Left forelimb (tissue), 1 donor: ENCODE measurements at regions not wholly inside any gene's neighbourhood (a gene's known extent, or its start where the extent isn't known, plus 50 kb on each side); places are given as distances from the start of the nearest gene placed in this dataset.
"Not testable (repeated sequence)": the region's sequence is repeated elsewhere in the genome, so short reads cannot be mapped to it uniquely, and the experiment has no call there.

Source experiments
- DNase-seq: peaks from one replicate; pipeline ENCODE4 v3.0.0-alpha.2; 2018; ENCODE audit warnings: low spot score

GRCh38 chr4:28482580-28483270, 1622.1 kb downstream of the STIM2 start:
- DNase-seq: no peak

GRCh38 chr4:28488021-28488420, 1627.4 kb downstream of the STIM2 start:
- DNase-seq: no peak

GRCh38 chr4:28490669-28491068, 1630.0 kb downstream of the STIM2 start:
- DNase-seq: no peak

GRCh38 chr4:28505064-28505463, 1644.4 kb downstream of the STIM2 start:
- DNase-seq: no peak

GRCh38 chr4:28508636-28509035, 1648.0 kb downstream of the STIM2 start:
- DNase-seq: no peak

DNA sequence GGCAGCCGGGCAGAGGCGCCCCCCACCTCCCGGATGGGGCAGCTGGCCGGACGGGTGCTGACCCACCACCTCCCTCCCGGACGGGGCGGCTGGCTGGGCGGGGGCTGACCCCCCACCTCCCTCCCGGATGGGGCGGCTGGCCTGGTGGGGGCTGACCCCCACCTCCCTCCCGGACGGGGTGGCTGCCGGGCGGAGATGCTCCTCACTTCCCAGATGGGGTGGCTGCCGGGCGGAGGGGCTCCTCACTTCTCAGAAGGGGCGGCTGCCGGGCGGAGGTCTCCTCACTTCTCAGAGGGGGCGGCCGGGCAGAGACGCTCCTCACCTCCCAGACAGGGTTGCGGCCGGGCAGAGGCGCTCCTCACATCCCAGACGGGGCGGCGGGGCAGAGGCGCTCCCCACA, 1654.1 kb downstream of the STIM2 start:
- DNase-seq: not testable (repeated sequence)

DNA sequence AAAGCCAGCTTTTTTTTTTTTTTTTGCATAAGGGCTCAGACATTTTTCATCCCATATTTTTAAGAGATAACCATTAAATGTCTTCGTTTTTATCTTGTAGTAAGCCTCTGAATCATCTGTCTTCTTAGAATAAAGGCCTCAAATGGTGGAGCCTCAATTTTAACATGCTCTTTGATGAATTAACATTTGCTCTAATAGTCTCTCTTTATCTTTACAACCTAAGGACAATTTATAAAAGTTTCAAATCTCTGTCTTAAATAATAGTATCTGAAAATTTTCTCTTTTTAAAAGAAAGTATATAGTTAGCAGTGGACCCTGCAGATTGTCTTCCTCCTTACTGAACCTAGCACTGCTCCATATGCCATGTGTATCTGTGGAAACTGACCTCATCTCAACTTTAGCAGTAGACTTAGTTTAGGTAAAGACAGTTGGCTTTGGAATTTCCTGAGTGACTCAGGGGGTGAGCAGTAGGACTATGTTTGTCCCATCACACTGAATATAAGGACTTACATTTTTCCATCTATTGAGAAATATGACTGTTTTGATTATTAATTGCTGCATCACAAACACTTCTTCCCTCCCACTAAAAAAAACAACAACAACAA, 1658.0 kb downstream of the STIM2 start:
- DNase-seq: no peak

DNA sequence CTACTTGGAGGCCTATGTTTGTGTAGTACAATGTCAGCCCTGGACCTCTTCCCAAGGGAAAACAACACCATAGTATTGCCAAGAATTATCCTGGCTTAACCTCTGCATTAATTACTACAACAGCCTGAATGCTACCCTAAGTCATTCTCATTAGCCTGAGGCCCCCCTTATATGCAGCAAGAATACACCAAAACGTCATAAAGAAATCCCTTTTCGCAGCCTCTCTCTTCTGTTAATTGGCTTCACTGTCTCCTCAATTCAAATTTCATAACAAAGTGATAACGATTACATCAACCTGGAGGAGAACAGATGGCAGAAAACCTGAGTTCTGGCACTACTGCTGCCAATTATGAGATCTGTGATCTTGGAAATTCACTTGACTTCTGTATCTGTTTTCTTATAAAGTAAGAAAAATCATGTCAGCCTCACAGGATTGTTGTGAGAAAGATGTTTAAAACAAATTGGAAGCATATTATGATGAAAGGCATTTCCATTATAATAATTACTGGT, 1663.1 kb downstream of the STIM2 start:
- no peak for DNase-seq

GRCh38 chr4:28536124-28536523, 1675.5 kb downstream of the STIM2 start:
- DNase-seq: no peak

DNA sequence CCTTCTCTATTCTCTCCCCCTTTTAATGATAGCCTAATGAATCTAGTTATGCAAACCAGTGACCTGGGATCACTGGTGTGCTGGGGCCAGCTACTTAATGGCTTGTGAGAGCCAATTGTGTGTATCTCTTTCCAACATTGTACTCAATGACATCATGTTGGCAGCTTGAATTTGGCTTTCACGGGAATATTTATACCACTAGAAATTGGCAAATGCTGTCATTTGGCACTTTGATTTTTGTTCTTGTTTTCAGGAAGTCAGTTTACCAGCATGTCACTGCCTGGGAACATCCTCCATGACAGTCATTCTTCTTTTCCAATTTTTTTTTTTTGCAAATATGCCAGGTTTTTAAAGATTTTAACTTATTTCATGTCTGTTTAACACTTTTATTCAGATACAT, 1685.3 kb downstream of the STIM2 start:
- DNase-seq: no peak

DNA sequence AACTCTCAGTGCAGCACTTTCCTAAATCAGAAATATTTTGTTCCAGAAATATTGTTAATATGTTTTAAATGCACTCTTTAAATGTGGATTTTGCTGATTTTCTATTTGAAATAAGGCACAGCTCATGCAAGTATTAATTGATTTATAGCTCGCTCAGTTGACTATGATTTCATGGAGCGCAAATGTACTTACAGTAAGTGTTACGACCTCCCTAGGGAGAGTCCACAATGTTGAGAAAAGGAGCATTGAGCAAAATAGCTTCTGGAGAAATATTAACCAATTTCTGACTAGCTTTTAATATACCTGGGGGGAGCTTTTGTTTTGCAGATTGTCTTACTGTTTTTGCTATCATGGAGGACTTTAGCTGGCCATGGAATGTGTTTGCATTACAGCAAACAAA, 1687.5 kb downstream of the STIM2 start:
- DNase-seq: no peak

- no peak for DNase-seq
Observed at GRCh38 chr4:28548594-28548993, 1688.0 kb downstream of the STIM2 start.

- no peak for DNase-seq
Observed at GRCh38 chr4:28555866-28556265, 1695.2 kb downstream of the STIM2 start.

- DNase-seq: no peak
Observed at GRCh38 chr4:28557755-28558154, 1697.1 kb downstream of the STIM2 start.

GRCh38 chr4:28558895-28559294, 1698.3 kb downstream of the STIM2 start:
- DNase-seq: no peak

GRCh38 chr4:28562913-28563312, 1702.3 kb downstream of the STIM2 start:
- no peak for DNase-seq

- no peak for DNase-seq
Observed at GRCh38 chr4:28565396-28565795, 1704.8 kb downstream of the STIM2 start.

GRCh38 chr4:28600958-28601357, 1740.3 kb downstream of the STIM2 start:
- DNase-seq: no peak

DNA sequence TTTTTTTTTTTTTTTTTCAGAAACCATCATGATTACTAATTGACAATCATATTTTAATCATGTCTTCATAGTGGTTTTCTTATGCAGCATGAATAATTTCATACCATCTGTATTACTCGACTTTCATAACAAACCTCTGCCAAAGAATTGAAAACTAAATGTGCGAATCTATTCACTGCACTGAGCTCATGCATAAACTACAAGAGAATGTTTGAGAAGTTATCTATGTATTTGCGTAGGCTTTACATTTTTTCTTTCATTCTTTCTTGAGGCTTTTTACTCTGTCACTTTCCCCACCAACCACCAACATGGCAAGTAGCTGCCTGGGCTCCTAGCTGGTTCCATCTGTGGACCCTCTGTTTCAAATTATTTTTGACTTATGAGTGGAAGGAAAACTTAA, 1761.0 kb downstream of the STIM2 start:
- no peak for DNase-seq

- DNase-seq: no peak
Observed at GRCh38 chr4:28636971-28637370, 1776.3 kb downstream of the STIM2 start.

DNA sequence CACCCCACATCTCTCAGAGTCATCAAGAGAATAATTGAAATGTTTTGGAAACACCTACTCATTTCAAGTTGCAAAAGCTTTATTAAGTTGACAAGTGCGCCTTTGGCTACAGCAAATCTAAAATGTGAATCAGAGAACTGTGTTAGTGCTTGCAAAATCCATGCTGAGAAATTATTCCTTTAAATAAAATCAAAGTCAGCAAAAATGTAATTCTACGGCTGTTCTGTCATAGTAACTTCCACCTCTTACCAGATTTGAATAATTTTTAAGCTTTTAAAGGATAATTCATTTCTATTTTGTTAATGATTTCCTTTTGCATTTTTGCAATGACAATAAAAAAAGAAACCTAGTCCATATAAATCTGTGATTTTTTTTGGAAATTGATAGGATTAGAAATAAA, 1779.1 kb downstream of the STIM2 start:
- no peak for DNase-seq

DNA sequence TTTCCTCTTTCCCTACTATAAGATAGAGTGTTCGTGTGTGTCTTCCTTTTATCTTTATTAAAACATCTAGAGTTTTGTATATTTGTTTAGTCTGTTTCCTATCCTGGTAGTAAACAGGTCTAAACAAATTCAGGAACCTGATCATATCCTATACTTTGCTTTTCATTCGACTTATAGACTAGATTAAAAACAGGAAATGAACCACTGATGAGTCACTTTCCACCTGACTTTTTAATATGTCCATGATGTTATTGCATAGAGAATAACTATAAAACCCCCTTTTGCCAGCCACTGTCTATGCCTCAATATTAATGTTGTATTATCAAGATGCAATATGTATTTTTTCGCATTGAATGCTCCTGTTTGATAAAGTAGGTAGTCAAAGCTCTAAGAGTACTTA, 1794.0 kb downstream of the STIM2 start:
- DNase-seq: no peak

DNA sequence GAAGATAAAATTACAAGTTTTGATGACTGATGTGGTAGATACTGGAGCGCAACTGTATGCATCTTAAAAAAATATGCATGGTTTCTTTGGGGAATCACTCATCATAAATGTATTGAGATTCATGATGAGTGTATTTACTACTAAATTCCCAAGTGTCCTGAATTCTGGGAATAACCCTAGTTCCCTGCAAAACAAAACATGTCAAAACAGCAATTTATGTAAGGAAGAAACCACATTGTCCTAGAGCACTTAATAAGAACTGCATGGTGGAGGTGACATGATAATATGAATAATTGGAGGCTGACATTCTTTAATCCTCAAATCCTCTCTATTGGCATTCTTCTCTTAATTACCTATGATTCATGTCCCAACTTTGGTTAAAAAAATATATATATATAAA, 1804.7 kb downstream of the STIM2 start:
- DNase-seq: no peak

- DNase-seq: no peak
Observed at GRCh38 chr4:28675582-28675981, 1814.9 kb downstream of the STIM2 start.
